ENCODE measurements at regions not wholly inside any gene's neighbourhood (a gene's known extent, or its start where the extent isn't known, plus 50 kb on each side); places are given as distances from the start of the nearest gene placed in this dataset.

DNA sequence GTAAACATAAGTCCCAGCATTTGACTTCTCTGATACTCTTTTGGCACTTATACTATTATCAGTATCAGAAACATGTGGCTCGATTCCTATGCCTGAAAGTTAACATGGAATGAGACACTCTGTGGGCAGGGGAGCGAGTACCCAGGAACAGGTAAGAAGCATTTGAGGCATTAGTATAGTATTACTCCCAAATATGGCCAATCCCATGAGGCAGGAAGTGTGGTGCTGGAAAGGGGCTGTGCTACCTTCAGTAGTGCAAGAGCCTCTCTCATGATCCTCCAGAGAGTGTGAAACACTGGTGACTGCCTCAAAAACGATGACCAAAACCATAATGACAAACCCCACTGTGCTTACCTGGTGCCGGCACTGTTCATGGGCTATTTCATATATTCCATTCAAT lies 415.1 kb downstream of the SOX11 start:
- H4K20me1 ChIP-seq (ENCODE audit: insufficient read depth, poor library complexity, severe bottlenecking): no peaks in the 10 kb centered on the region
- TF ChIP-seq, protein P1, sequence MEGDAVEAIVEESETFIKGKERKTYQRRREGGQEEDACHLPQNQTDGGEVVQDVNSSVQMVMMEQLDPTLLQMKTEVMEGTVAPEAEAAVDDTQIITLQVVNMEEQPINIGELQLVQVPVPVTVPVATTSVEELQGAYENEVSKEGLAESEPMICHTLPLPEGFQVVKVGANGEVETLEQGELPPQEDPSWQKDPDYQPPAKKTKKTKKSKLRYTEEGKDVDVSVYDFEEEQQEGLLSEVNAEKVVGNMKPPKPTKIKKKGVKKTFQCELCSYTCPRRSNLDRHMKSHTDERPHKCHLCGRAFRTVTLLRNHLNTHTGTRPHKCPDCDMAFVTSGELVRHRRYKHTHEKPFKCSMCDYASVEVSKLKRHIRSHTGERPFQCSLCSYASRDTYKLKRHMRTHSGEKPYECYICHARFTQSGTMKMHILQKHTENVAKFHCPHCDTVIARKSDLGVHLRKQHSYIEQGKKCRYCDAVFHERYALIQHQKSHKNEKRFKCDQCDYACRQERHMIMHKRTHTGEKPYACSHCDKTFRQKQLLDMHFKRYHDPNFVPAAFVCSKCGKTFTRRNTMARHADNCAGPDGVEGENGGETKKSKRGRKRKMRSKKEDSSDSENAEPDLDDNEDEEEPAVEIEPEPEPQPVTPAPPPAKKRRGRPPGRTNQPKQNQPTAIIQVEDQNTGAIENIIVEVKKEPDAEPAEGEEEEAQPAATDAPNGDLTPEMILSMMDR (IDR thresholded peaks at IDR 0.05; ENCODE audit: poor library complexity): no peak
- TF ChIP-seq EZH2phosphoT487 (IDR thresholded peaks at IDR 0.05; ENCODE audit: low read depth, severe bottlenecking, unreplicated experiment): no peak
- TF ChIP-seq EZH2 (IDR thresholded peaks at IDR 0.05; ENCODE audit: borderline replicate concordance): no peak
- H3K4me2 ChIP-seq: no peak overlapping the region
- no peaks in the 10 kb centered on the region for H3K9me3 ChIP-seq (ENCODE audit: low read depth)
- no peaks in the 10 kb centered on the region for H3K9me2 ChIP-seq (replicated peaks; ENCODE audit: insufficient read depth)
- no peak overlapping the region for H2AFZ ChIP-seq
- H3K4me3 ChIP-seq: no peak overlapping the region
- no peaks in the 10 kb centered on the region for H3K36me3 ChIP-seq (replicated peaks; ENCODE audit: insufficient read depth, low read depth)
- H3K27me3 ChIP-seq: no peaks in the 10 kb centered on the region
- WGBS (ENCODE audit: low lambda C conversion rate, missing lambda C conversion rate): 71% methylated on average over 4 of the region's 4 CpGs
- H3K4me1 ChIP-seq (ENCODE audit: insufficient read depth): peaks cover 4% of the 10 kb centered on the region
- DNase-seq (ENCODE audit: low spot score): no peak
- no peak overlapping the region for H3K27ac ChIP-seq
- H3K79me2 ChIP-seq: no peaks in the 10 kb centered on the region

GRCh38 chr2:6109831-6110230 lies 417.6 kb downstream of the SOX11 start:
- no peaks in the 10 kb centered on the region for H3K36me3 ChIP-seq (replicated peaks; ENCODE audit: insufficient read depth, low read depth)
- no peaks in the 10 kb centered on the region for H3K27me3 ChIP-seq
- TF ChIP-seq EZH2phosphoT487 (IDR thresholded peaks at IDR 0.05; ENCODE audit: low read depth, severe bottlenecking, unreplicated experiment) (no peak), EZH2 (IDR thresholded peaks at IDR 0.05; ENCODE audit: borderline replicate concordance) (no peak)
- TF ChIP-seq, protein P1 (IDR thresholded peaks at IDR 0.05; ENCODE audit: poor library complexity): no peak
- no peaks in the 10 kb centered on the region for H3K9me2 ChIP-seq (replicated peaks; ENCODE audit: insufficient read depth)
- no peaks in the 10 kb centered on the region for H3K9me3 ChIP-seq (ENCODE audit: low read depth)
- WGBS (ENCODE audit: low lambda C conversion rate, missing lambda C conversion rate): 37% methylated on average over 1 of the region's 1 CpG
- no peak overlapping the region for H3K4me3 ChIP-seq
- no peak for DNase-seq (ENCODE audit: low spot score)
- no peak overlapping the region for H2AFZ ChIP-seq
- no peaks in the 10 kb centered on the region for H3K79me2 ChIP-seq
- H3K27ac ChIP-seq: no peak overlapping the region
- H3K4me1 ChIP-seq (ENCODE audit: insufficient read depth): no peaks in the 10 kb centered on the region
- H3K4me2 ChIP-seq: no peak overlapping the region
- H4K20me1 ChIP-seq (ENCODE audit: insufficient read depth, poor library complexity, severe bottlenecking): no peaks in the 10 kb centered on the region

DNA sequence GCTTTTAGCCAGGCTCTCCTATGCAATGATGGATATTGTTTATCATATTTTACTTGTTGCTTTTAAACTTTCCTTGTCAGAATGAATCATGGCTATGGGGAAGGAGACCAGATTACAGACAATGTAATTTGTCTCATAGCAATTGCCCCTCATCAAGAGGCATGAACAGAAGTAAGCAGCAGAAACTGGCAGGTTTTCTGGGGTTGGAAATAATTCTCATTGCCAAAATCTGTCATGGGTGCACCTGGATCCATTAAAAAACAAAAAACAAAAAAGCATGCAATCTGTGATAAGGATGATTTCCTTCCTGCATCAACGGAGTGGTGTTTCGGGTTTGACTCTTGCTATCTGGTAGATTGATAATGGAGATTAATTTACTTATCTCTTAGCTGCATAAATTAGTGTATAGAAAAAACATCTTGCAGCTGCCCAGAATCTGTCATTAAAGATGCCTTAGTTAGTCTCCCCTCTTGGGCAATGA lies 419.6 kb downstream of the SOX11 start:
- Histone ChIP-seq H3K9me3 (ENCODE audit: low read depth) (no peaks in the 10 kb centered on the region), H3K4me1 (ENCODE audit: insufficient read depth) (no peaks in the 10 kb centered on the region), H3K27me3 (no peaks in the 10 kb centered on the region), H3K4me2 (no peak overlapping the region), H3K4me3 (no peak overlapping the region), H3K36me3 (replicated peaks; ENCODE audit: insufficient read depth, low read depth) (no peaks in the 10 kb centered on the region), H3K79me2 (no peaks in the 10 kb centered on the region), H3K9me2 (replicated peaks; ENCODE audit: insufficient read depth) (no peaks in the 10 kb centered on the region), H4K20me1 (ENCODE audit: insufficient read depth, poor library complexity, severe bottlenecking) (no peaks in the 10 kb centered on the region), H2AFZ (no peak overlapping the region), H3K27ac (no peak overlapping the region)
- TF ChIP-seq EZH2 (IDR thresholded peaks at IDR 0.05; ENCODE audit: borderline replicate concordance) (no peak), EZH2phosphoT487 (IDR thresholded peaks at IDR 0.05; ENCODE audit: low read depth, severe bottlenecking, unreplicated experiment) (no peak)
- TF ChIP-seq, protein P1 (IDR thresholded peaks at IDR 0.05; ENCODE audit: poor library complexity): no peak
- 49% methylated on average over 2 of the region's 2 CpGs for WGBS (ENCODE audit: low lambda C conversion rate, missing lambda C conversion rate)
- no peak for DNase-seq (ENCODE audit: low spot score)

DNA sequence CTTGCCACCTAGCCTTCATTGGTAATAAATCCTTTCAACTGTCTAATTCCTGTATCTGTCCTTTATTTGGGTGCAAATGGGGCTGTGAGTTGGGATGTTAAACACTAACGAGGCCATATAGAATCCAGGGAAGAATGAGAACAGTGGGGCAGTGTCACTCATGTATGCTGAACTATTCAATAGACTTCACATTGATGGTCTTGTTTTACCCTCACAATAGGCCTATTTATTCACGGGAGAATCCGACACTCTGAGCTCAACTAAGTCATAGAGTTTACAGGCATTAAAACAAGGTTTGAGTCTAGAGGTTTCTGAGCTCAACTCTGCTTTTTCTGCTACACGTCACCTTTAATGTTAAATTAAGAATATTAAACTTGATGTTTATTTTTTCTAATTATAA lies 421.6 kb downstream of the SOX11 start:
- DNase-seq (ENCODE audit: low spot score): no peak
- Histone ChIP-seq H2AFZ (no peak overlapping the region), H3K9me3 (ENCODE audit: low read depth) (no peaks in the 10 kb centered on the region), H3K36me3 (replicated peaks; ENCODE audit: insufficient read depth, low read depth) (no peaks in the 10 kb centered on the region), H3K27me3 (no peaks in the 10 kb centered on the region), H3K27ac (no peak overlapping the region), H3K4me2 (no peak overlapping the region), H3K4me3 (no peak overlapping the region), H4K20me1 (ENCODE audit: insufficient read depth, poor library complexity, severe bottlenecking) (no peaks in the 10 kb centered on the region), H3K4me1 (ENCODE audit: insufficient read depth) (no peaks in the 10 kb centered on the region), H3K79me2 (no peaks in the 10 kb centered on the region), H3K9me2 (replicated peaks; ENCODE audit: insufficient read depth) (no peaks in the 10 kb centered on the region)
- no peak for TF ChIP-seq EZH2phosphoT487 (IDR thresholded peaks at IDR 0.05; ENCODE audit: low read depth, severe bottlenecking, unreplicated experiment)
- TF ChIP-seq EZH2 (IDR thresholded peaks at IDR 0.05; ENCODE audit: borderline replicate concordance): no peak
- TF ChIP-seq, protein P1 (IDR thresholded peaks at IDR 0.05; ENCODE audit: poor library complexity): no peak
- 91% methylated on average over 4 of the region's 4 CpGs for WGBS (ENCODE audit: low lambda C conversion rate, missing lambda C conversion rate)

Data from hepatocyte (in vitro differentiated cells).